Dendritic cell treated with granulocyte-macrophage colony-stimulating factor and Interleukin-4, amounts not matched to agents 40 ng/mL and 50 ng/mL, for 4 days (primary cell): ENCODE measurements at regions not wholly inside any gene's neighbourhood (a gene's known extent, or its start where the extent isn't known, plus 50 kb on each side); places are given as distances from the start of the nearest gene placed in this dataset.

Experiments
- H3K27ac Mint-ChIP-seq: one replicate; pipeline ENCODE4 v1.8.0; 2022; ENCODE audit warnings: mild to moderate bottlenecking, mixed read lengths
- H3K27me3 Mint-ChIP-seq: one replicate; pipeline ENCODE4 v1.8.0; 2022; ENCODE audit warnings: mild to moderate bottlenecking, mixed read lengths
- H3K36me3 Mint-ChIP-seq: one replicate; pipeline ENCODE4 v1.8.0; 2022; ENCODE audit warnings: low read depth, mixed read lengths
- H3K4me1 Mint-ChIP-seq: one replicate; pipeline ENCODE4 v1.8.0; 2022; ENCODE audit warnings: low read depth, mixed read lengths
- H3K4me3 Mint-ChIP-seq: one replicate; pipeline ENCODE4 v1.8.0; 2022; ENCODE audit warnings: mild to moderate bottlenecking, moderate library complexity, mixed read lengths
- H3K9me3 Mint-ChIP-seq: one replicate; pipeline ENCODE4 v1.8.0; 2022; ENCODE audit warnings: mixed read lengths
- intact Hi-C: fragments of 100-400 bp; cut with micrococcal nuclease; formaldehyde crosslinking; loops from one replicate; pipeline ENCODE4 v1.15.0; 2022

DNA sequence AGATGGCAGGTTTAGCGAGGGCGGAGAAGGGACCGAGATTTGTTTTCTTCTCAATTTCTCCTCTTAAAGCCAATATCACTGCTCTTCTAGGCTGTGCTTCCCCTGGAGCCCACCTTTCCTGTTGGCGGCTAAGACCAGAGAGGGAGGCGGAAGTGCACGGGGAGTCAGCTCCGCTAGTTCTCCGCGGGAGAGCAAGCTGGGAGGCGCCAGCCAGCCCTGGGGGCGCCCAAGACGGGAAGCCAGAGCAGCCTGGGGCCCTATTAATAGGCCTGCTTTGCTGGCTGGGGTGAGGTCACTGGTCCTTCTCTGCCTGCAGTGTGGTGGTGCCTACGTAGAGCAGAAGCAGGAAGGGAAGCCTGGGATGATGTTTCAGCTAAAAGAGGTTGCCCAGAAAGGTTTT, 61.6 kb downstream of the LSM5 start:
- Mint-ChIP-seq H3K4me3 (no peak overlapping the region), H3K27ac (no peak overlapping the region), H3K9me3 (no peaks in the 10 kb centered on the region), H3K27me3 (peaks cover 30% of the 10 kb centered on the region), H3K36me3 (no peaks in the 10 kb centered on the region), H3K4me1 (no peaks in the 10 kb centered on the region)
- intact Hi-C loops, result no loop called here

DNA sequence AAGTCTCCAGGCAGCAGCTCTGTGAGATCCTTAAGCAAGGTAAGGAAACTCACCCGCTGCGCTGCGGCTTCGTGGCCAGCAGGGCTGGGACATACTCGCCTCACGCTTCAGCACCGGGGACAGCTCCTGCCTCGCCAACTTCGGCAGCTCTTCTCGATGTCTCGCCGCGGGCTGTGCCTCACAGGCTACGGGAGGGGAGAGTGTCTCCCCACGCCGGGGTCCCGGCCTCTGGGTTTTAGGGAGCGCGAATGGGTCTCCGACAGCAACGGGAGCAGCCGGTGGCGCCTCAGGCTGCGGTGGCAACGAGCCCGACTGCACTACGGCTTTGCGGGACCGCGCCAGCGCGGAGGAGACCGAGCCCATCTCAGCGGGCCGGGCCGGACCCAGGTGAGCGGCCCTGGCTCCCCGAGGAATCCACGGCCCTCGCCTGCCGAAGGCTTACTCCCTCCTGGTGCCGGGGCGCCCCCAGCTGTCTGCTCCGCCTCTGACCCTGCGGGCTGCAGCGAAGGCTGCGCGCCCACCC, 62.4 kb downstream of the LSM5 start:
- Mint-ChIP-seq H3K4me3 (no peak overlapping the region), H3K9me3 (no peaks in the 10 kb centered on the region), H3K4me1 (no peaks in the 10 kb centered on the region), H3K27me3 (peaks cover 30% of the 10 kb centered on the region), H3K36me3 (no peaks in the 10 kb centered on the region), H3K27ac (no peak overlapping the region)
- intact Hi-C loops, result no loop called here

DNA sequence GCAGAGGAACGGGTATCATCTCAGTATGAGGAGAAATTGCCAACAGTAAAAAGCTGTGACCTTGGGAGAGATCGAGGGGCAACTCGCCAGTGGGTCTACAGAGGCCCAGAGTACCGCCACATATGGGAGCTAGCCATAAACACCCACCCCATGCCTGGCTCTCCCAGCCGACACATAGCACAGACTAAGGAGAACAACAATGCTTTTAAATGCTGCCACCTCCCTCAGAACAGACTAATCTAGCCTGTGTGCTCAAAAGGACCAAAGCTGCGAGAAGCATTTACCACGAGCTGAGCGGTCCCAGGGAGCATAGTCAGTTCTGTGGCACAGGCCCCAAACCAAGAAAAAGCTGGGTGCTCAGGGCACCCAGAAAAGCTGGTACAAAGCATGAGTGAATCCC, 73.3 kb downstream of the LSM5 start:
- Mint-ChIP-seq H3K36me3 (no peaks in the 10 kb centered on the region), H3K27ac (no peak overlapping the region), H3K4me1 (no peaks in the 10 kb centered on the region)

DNA sequence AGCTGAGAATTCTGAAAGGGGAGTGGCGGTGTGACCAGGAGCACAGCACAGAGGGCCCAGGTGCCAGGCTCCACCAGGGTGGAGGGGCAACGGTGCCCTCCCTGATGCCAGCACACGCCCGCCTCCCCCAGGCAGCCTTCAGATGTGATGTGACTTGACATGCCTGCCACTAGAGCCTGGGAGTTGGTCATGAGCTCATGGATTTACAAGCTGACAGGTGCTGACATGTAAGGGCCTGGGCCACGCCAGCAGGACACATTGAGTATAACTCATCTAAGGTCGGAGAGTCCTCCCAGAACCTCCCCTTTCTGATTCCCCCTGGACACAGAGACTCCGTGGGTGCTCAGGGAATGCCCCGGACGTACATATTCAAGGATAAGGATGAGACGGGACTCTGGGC, 74.2 kb downstream of the LSM5 start:
- Mint-ChIP-seq H3K4me3 (no peak overlapping the region), H3K9me3 (no peaks in the 10 kb centered on the region), H3K36me3 (no peaks in the 10 kb centered on the region), H3K27ac (no peak overlapping the region), H3K4me1 (no peaks in the 10 kb centered on the region), H3K27me3 (no peaks in the 10 kb centered on the region)
- intact Hi-C loops, result no loop called here

More for the DNA sequence above, 73.3 kb downstream of the LSM5 start:
- Mint-ChIP-seq H3K9me3 (no peaks in the 10 kb centered on the region), H3K27me3 (no peaks in the 10 kb centered on the region), H3K4me3 (no peak overlapping the region)
- intact Hi-C loops, result no loop called here

DNA sequence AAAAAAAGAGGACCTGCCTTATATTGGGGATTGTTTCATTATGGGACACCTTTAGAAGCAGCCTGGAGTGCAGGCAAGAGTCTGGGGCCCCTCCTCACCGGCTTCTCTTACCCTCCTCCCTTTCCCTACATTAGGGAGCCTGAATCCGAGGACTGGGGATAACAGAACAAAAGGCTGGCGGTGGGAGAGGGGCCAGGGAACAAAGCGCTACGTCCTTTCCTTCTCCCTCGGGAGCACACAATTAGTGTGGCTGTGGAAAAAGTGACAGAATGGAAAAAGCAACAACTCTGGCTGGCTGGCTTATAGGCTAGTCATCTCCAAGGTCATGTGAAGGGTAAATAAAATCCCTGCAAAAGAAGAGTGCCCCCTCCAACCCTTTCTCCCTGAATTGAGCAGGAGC, 74.7 kb downstream of the LSM5 start:
- Mint-ChIP-seq H3K4me1 (no peaks in the 10 kb centered on the region), H3K27ac (no peak overlapping the region), H3K36me3 (no peaks in the 10 kb centered on the region), H3K27me3 (peaks cover 1% of the 10 kb centered on the region), H3K4me3 (no peak overlapping the region), H3K9me3 (no peaks in the 10 kb centered on the region)
- intact Hi-C loops, result no loop called here

DNA sequence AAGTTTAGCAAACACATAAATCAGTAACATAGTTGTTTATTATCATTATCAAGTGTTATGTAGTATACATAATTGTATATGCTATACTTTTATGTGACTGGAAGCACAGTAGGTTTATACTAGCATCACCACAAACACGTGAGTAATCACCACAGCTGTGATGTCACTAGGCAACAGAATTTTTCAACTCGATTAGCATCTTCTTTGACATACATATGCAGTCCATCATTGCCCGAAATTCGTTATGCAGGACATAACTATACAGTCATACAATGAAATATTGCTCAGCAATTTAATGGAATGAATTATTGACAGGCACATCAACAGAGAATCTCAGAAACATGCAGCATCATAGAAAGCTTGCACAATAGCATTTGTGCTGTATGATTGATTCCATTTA, 77.7 kb downstream of the LSM5 start:
- no peaks in the 10 kb centered on the region for H3K36me3 Mint-ChIP-seq
- H3K27ac Mint-ChIP-seq, result no peak overlapping the region
- no peak overlapping the region for H3K4me3 Mint-ChIP-seq
- H3K9me3 Mint-ChIP-seq, result no peaks in the 10 kb centered on the region
- H3K27me3 Mint-ChIP-seq, result peaks cover 3% of the 10 kb centered on the region
- intact Hi-C loops, result no loop called here
- H3K4me1 Mint-ChIP-seq, result no peaks in the 10 kb centered on the region

DNA sequence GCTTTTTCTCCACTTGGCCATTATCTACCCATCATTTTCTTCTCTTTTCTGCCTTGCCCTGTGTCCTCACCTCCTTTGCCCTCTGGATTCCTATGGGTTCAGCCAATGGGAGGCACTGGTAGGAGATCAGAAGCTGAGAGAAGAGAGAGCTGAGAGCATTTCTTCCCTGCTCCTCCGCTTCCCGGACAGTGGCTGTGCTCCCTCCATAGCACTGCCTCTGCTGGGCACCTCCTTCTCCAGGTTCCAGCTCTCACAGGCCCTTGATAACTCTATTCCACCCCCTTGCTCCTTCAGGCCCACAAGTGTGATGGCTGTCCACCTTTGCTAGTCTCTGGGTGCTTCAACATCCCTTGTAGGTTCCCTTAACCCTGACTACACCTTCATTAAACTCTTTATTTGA, 79.6 kb downstream of the LSM5 start:
- H3K4me1 Mint-ChIP-seq, result no peaks in the 10 kb centered on the region
- H3K36me3 Mint-ChIP-seq, result no peaks in the 10 kb centered on the region
- intact Hi-C loops, result no loop called here
- no peak overlapping the region for H3K4me3 Mint-ChIP-seq
- no peak overlapping the region for H3K27ac Mint-ChIP-seq
- peaks cover 3% of the 10 kb centered on the region for H3K27me3 Mint-ChIP-seq
- no peaks in the 10 kb centered on the region for H3K9me3 Mint-ChIP-seq

DNA sequence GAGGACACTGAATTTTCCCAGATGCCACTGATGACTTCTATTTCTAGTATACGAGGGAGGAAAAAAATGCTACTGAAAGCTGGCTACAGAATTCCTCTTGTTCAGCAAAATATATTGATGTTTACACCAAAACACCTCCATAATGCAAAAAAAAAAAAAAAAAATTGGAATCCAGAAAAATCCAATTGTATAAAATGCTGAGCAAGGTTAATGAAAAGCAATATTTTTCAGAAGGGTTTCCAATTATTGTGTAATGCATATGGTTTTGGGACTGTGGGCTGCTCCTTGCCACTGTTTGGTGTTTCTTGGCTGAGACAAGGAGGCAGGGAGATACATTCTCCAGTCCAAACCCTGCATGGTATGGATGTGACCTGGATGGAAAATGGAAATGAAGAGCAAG, 83.8 kb downstream of the LSM5 start:
- Mint-ChIP-seq H3K27me3 (peaks cover 3% of the 10 kb centered on the region), H3K4me1 (no peaks in the 10 kb centered on the region), H3K27ac (no peak overlapping the region), H3K9me3 (no peaks in the 10 kb centered on the region), H3K4me3 (no peak overlapping the region), H3K36me3 (no peaks in the 10 kb centered on the region)
- intact Hi-C loops, result no loop called here

DNA sequence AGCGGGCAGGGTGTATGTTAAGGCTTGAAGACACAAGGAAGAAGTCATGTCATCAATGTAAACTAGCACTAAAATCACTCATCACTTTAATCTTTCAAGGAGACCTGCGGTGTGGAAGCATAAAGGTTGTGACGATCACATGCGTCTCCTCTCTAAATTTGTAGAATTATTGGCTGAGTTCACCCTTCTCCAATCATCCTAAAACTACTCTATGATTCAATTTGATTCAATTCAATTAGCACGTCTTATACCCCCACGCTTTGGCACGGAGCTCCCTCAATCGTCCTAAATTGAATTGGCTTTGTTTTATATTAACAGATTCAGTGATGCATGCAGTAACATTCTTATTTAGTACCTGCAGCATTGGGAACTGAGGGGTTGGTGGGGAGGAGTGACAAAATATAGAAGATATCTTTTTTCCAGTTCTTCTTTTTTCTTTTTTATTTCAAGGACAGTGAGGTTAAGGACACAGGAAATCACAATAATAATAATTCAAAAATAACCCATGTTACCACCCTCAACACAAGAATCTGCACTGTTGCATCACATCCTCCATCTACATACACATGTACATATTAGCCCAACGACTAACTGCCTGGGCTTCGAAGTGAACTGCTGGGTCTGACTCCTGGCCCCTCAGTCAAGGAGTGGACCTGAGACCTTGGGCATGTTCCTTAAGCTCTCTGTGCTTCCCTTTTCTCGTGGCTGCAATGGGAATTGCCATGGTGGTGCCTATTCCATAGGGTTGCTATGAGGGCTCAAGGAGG, 86.5 kb downstream of the LSM5 start:
- Mint-ChIP-seq H3K27ac (no peak overlapping the region), H3K9me3 (no peaks in the 10 kb centered on the region), H3K4me1 (no peaks in the 10 kb centered on the region), H3K27me3 (no peaks in the 10 kb centered on the region), H3K36me3 (no peaks in the 10 kb centered on the region), H3K4me3 (no peak overlapping the region)
- intact Hi-C loops, result no loop called here

DNA sequence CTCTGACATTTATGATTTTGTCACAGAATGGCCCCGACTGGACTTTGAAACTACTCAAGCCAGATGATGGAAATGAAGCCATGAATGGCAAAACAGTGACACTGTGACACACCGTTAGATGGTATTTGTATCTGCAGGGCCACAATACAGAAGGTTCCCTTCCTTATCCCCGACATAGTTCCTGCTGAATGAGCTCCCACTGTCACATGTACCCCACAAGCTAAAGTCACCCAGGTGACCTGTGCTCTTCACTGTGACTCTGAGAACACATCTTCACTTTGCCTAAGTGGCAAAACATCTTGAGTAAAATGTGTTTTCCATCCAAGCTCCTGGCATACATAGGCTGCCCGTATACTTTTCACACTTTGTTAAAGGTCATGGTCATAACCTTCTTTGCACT, 89.5 kb downstream of the LSM5 start:
- Mint-ChIP-seq H3K9me3 (no peaks in the 10 kb centered on the region), H3K27ac (no peak overlapping the region), H3K4me1 (no peaks in the 10 kb centered on the region), H3K4me3 (no peak overlapping the region), H3K36me3 (no peaks in the 10 kb centered on the region), H3K27me3 (no peaks in the 10 kb centered on the region)
- intact Hi-C loops, result no loop called here

DNA sequence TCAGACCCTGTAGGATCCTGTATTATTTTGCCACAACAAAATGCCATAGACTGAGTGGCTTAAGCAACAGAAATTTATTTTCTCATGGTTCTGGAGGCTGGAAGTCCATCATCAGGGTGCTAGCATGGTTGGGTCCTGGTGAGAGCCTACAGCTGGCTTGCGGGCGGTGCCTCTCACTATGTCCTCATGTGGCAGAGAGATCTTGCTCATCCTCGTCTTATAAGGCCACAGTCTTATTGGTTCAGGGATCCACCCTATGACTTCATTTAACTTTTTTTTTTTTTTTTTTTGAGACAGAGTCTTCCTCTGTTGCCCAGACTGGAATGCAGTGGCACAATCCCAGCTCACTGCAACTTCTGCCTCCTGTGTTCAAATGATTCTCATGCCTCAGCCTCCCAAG, 90.9 kb downstream of the LSM5 start:
- no peaks in the 10 kb centered on the region for H3K4me1 Mint-ChIP-seq
- no peak overlapping the region for H3K27ac Mint-ChIP-seq
- H3K9me3 Mint-ChIP-seq, result no peaks in the 10 kb centered on the region
- H3K36me3 Mint-ChIP-seq, result no peaks in the 10 kb centered on the region
- no peaks in the 10 kb centered on the region for H3K27me3 Mint-ChIP-seq
- H3K4me3 Mint-ChIP-seq, result no peak overlapping the region
- intact Hi-C loops, result no loop called here

DNA sequence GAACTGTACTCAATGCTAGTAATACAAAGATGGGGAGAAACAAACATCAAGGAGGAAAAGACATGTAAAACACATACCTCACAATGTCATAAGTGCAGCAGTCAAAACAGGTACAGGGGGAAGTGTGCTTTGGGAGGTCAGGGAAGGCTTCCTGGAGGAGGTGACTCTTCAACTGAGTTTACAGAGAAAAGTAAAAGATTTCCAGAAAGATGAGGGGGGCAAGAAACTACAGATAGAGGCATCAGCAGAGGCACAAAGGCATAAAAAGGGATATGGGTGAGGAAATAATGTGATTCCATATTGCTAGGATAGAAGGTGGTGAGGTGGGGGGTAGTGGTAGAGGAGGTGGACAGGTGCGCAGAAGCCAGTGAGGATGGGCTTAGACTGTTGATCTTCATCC, 95.0 kb downstream of the LSM5 start:
- Mint-ChIP-seq H3K9me3 (no peaks in the 10 kb centered on the region), H3K27ac (no peak overlapping the region), H3K4me1 (no peaks in the 10 kb centered on the region), H3K36me3 (no peaks in the 10 kb centered on the region), H3K27me3 (no peaks in the 10 kb centered on the region), H3K4me3 (no peak overlapping the region)
- intact Hi-C loops, result no loop called here

DNA sequence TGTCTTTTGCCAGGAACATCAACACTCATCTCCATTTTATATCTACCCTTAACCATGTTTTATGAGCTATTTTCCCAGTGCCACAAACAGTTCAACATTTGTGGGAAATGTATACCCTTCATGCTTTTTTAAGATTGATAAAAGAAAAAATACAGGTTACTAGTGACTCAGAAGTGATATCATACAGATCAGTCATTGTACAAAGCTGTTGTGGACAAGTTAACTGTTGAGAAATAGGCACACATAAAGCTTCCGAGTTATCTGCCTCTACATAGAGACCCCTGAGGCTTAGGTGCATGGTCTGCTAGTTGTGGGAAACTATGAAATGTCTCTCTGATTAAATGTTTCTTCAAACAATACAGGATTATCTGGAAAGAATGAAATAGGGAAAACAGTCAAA, 96.3 kb downstream of the LSM5 start:
- Mint-ChIP-seq H3K9me3 (no peaks in the 10 kb centered on the region), H3K27ac (no peak overlapping the region), H3K27me3 (no peaks in the 10 kb centered on the region), H3K4me1 (no peaks in the 10 kb centered on the region), H3K36me3 (no peaks in the 10 kb centered on the region), H3K4me3 (no peak overlapping the region)
- intact Hi-C loops, result no loop called here

DNA sequence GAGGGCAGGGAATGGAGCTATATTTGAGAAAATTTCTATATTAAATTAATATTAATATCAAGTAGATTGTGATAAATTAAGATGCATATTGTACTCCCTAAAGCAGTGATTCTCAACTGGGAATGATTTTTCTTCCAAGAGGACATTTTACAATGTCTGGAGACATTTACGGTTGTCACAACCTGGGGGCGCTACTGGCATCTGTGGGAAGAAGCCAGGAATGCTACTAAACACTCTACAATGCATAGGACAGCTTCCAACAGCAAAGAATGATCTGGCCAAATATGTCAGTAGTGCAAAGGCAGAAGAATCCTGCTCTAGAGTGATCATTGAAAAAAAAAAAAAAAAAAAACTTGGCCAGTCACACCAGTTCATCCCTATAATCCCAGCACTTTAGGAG, 100.0 kb downstream of the LSM5 start:
- intact Hi-C loops, result no loop called here
- H3K27ac Mint-ChIP-seq, result no peak overlapping the region
- H3K36me3 Mint-ChIP-seq, result no peaks in the 10 kb centered on the region

DNA sequence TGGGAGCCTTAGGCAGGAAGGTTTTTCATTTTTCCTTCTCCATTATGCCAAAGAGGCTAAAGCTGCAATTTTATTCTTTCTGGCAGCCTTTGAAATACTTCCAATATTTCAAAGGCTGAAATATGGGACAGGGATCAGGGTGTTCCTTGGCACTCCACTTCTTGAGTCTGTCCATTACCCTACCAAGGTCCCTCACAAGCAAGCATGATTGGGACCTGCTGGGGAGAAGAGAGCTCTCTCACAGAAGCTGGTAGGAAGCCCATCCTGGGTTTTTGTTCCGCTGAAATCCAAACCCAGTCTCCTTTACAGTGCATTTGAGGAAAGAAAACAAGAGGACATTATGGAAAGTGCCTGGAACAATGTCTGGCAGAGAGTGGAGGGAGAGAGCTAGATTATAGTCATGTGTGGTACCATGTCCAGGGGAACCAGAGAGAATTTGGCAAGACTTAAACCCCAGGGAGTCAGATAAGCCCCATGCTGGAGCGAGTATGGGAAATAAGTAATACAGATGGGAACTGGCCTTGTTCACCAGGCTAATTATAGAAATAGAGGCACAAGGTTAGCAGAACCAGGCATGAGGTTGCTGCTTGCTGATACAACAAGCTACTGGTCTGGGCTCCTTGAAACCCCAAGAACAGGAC, 104.7 kb downstream of the LSM5 start:
- Mint-ChIP-seq H3K36me3 (no peaks in the 10 kb centered on the region), H3K4me3 (no peak overlapping the region), H3K9me3 (no peaks in the 10 kb centered on the region), H3K4me1 (no peaks in the 10 kb centered on the region), H3K27ac (no peak overlapping the region), H3K27me3 (no peaks in the 10 kb centered on the region)
- intact Hi-C loops, result no loop called here

More for the DNA sequence above, 100.0 kb downstream of the LSM5 start:
- no peak overlapping the region for H3K4me3 Mint-ChIP-seq
- H3K9me3 Mint-ChIP-seq, result no peaks in the 10 kb centered on the region
- no peaks in the 10 kb centered on the region for H3K27me3 Mint-ChIP-seq
- no peaks in the 10 kb centered on the region for H3K4me1 Mint-ChIP-seq
